GM18505 (cell line): ENCODE measurements at regions not wholly inside any gene's neighbourhood (a gene's known extent, or its start where the extent isn't known, plus 50 kb on each side); places are given as distances from the start of the nearest gene placed in this dataset.

Experiments used
- ATAC-seq: cut with Tn5 transposase; IDR thresholded peaks from one replicate; pipeline ENCODE4 v1.9.1; 2021; ENCODE audit not compliant: unreplicated experiment
- POLR2A ChIP-seq: IDR thresholded peaks from 4 replicates; pipeline ENCODE4 v1.6.1; 2011; ENCODE audit warnings: borderline replicate concordance; ENCODE audit not compliant: insufficient read depth, insufficient read length; ENCODE audit errors: extremely low read depth

GRCh38 chr2:136251885-136252585 lies 134.1 kb upstream of the CXCR4 start:
- no peak for ATAC-seq
- no peak for TF ChIP-seq POLR2A

- no peak for ATAC-seq
- TF ChIP-seq POLR2A: no peak
Observed at GRCh38 chr2:136251197-136251884, 133.4 kb upstream of the CXCR4 start.

- no peak for TF ChIP-seq POLR2A
- ATAC-seq: no peak
Observed at GRCh38 chr2:136250131-136250530, 132.2 kb upstream of the CXCR4 start.

GRCh38 chr2:136248907-136249306 lies 131.0 kb upstream of the CXCR4 start:
- TF ChIP-seq POLR2A: no peak
- ATAC-seq: no peak

- no peak for TF ChIP-seq POLR2A
- no peak for ATAC-seq
Observed at GRCh38 chr2:136248242-136248641, 130.3 kb upstream of the CXCR4 start.

GRCh38 chr2:136247204-136247950 lies 129.4 kb upstream of the CXCR4 start:
- ATAC-seq: no peak
- no peak for TF ChIP-seq POLR2A

GRCh38 chr2:136246086-136246669 lies 128.2 kb upstream of the CXCR4 start:
- ATAC-seq: peak; percentile 96
- peak; percentile 41 for TF ChIP-seq POLR2A

- TF ChIP-seq POLR2A: no peak
- ATAC-seq: no peak
Observed at GRCh38 chr2:136245211-136245610, 127.3 kb upstream of the CXCR4 start.

- no peak for TF ChIP-seq POLR2A
- ATAC-seq: no peak
Observed at GRCh38 chr2:136244536-136244885, 126.6 kb upstream of the CXCR4 start.

- ATAC-seq: no peak
- TF ChIP-seq POLR2A: no peak
Observed at GRCh38 chr2:136243638-136244535, 125.9 kb upstream of the CXCR4 start.

- no peak for ATAC-seq
- TF ChIP-seq POLR2A: no peak
Observed at GRCh38 chr2:136242687-136243277, 124.8 kb upstream of the CXCR4 start.

GRCh38 chr2:136242100-136242499 lies 124.2 kb upstream of the CXCR4 start:
- TF ChIP-seq POLR2A: no peak
- no peak for ATAC-seq

- ATAC-seq: no peak
- TF ChIP-seq POLR2A: no peak
Observed at GRCh38 chr2:136239079-136239685, 121.2 kb upstream of the CXCR4 start.
